H9 (cell line): ENCODE measurements at regions not wholly inside any gene's neighbourhood (a gene's known extent, or its start where the extent isn't known, plus 50 kb on each side); places are given as distances from the start of the nearest gene placed in this dataset.

Source experiments
- DNase-seq: peaks from one replicate; pipeline ENCODE4 v3.0.0-alpha.2; 2017
- H2AFZ ChIP-seq: one replicate; pipeline ENCODE4 v1.6.1; 2013; ENCODE audit warnings: mild to moderate bottlenecking, low read length, control low read depth, moderate library complexity
- H2AK5ac ChIP-seq: 2 replicates; pipeline ENCODE4 v1.6.1; 2013; ENCODE audit warnings: low read length, control low read depth, mixed read lengths; ENCODE audit not compliant: insufficient read length
- H2BK120ac ChIP-seq: one replicate; pipeline ENCODE4 v1.6.1; 2013; ENCODE audit warnings: low read depth, mild to moderate bottlenecking, low read length, control low read depth, inconsistent platforms; ENCODE audit not compliant: poor library complexity, severe bottlenecking
- H2BK12ac ChIP-seq: 2 replicates; pipeline ENCODE4 v1.6.1; 2013; ENCODE audit warnings: low read length, control low read depth, mixed read lengths, low read depth; ENCODE audit not compliant: insufficient read length
- H2BK15ac ChIP-seq: 2 replicates; pipeline ENCODE4 v1.6.1; 2013; ENCODE audit warnings: low read depth, low read length, control low read depth
- H2BK20ac ChIP-seq: one replicate; pipeline ENCODE4 v1.6.1; 2013; ENCODE audit warnings: low read depth, mild to moderate bottlenecking, low read length, control low read depth, inconsistent platforms; ENCODE audit not compliant: poor library complexity, severe bottlenecking
- H2BK5ac ChIP-seq: 2 replicates; pipeline ENCODE4 v1.6.1; 2013; ENCODE audit warnings: low read length, control low read depth, mixed read lengths; ENCODE audit not compliant: insufficient read length
- H3K14ac ChIP-seq: 2 replicates; pipeline ENCODE4 v1.6.1; 2013; ENCODE audit warnings: low read length, control low read depth; ENCODE audit not compliant: insufficient read depth
- H3K18ac ChIP-seq: 2 replicates; pipeline ENCODE4 v1.6.1; 2013; ENCODE audit warnings: low read depth, mild to moderate bottlenecking, mixed read lengths, low read length, control low read depth; ENCODE audit not compliant: insufficient read length
- H3K23ac ChIP-seq: 2 replicates; pipeline ENCODE4 v1.6.1; 2013; ENCODE audit warnings: low read length, control low read depth, mixed read lengths, low read depth; ENCODE audit not compliant: insufficient read length
- H3K23me2 ChIP-seq: 2 replicates; pipeline ENCODE4 v1.6.1; 2013; ENCODE audit warnings: low read depth, mild to moderate bottlenecking, mixed read lengths, low read length, control low read depth; ENCODE audit not compliant: insufficient read length, poor library complexity, severe bottlenecking
- H3K27ac ChIP-seq: 2 replicates; pipeline ENCODE4 v1.5.1; 2013; ENCODE audit warnings: low read length, control low read depth, mixed read lengths, low read depth; ENCODE audit not compliant: insufficient read length
- H3K27me3 ChIP-seq: 2 replicates; pipeline ENCODE4 v1.6.1; 2013; ENCODE audit warnings: low read length, control low read depth, inconsistent platforms; ENCODE audit not compliant: insufficient read depth
- H3K4ac ChIP-seq: 2 replicates; pipeline ENCODE4 v1.6.1; 2013; ENCODE audit warnings: low read depth, mild to moderate bottlenecking, control low read depth, inconsistent platforms, low read length, moderate library complexity
- H3K4me1 ChIP-seq: 2 replicates; pipeline ENCODE4 v1.6.1; 2013; ENCODE audit warnings: low read length, control low read depth, inconsistent platforms; ENCODE audit not compliant: insufficient read depth
- H3K4me2 ChIP-seq: 2 replicates; pipeline ENCODE4 v1.6.1; 2013; ENCODE audit warnings: low read length, control low read depth, mixed read lengths; ENCODE audit not compliant: insufficient read length, insufficient read depth
- H3K56ac ChIP-seq: 2 replicates; pipeline ENCODE4 v1.6.1; 2013; ENCODE audit warnings: low read depth, mild to moderate bottlenecking, mixed read lengths, low read length, control low read depth; ENCODE audit not compliant: insufficient read length
- H3K79me1 ChIP-seq: 2 replicates; pipeline ENCODE4 v1.6.1; 2013; ENCODE audit warnings: low read depth, mild to moderate bottlenecking, moderate library complexity, low read length, control low read depth, inconsistent platforms; ENCODE audit not compliant: insufficient read depth, poor library complexity, severe bottlenecking
- H3K79me2 ChIP-seq: 2 replicates; pipeline ENCODE4 v1.6.1; 2013; ENCODE audit warnings: low read length, control low read depth, inconsistent platforms; ENCODE audit not compliant: insufficient read depth
- H3K9ac ChIP-seq: 2 replicates; pipeline ENCODE4 v1.6.1; 2013; ENCODE audit warnings: low read length, control low read depth, mixed read lengths; ENCODE audit not compliant: insufficient read length; ENCODE audit errors: extremely low read depth
- H3K9me3 ChIP-seq: one replicate; pipeline ENCODE4 v1.6.1; 2013; ENCODE audit warnings: low read depth, low read length, inconsistent platforms; ENCODE audit not compliant: control insufficient read depth
- H3T11ph ChIP-seq: one replicate; pipeline ENCODE4 v1.6.1; 2013; ENCODE audit warnings: mild to moderate bottlenecking, low read length, control low read depth, inconsistent platforms
- H4K20me1 ChIP-seq: one replicate; pipeline ENCODE4 v1.6.1; 2013; ENCODE audit not compliant: control insufficient read depth, insufficient read length, insufficient read depth
- H4K5ac ChIP-seq: 2 replicates; pipeline ENCODE4 v1.6.1; 2013; ENCODE audit warnings: low read depth, mild to moderate bottlenecking, mixed read lengths, low read length, control low read depth; ENCODE audit not compliant: insufficient read length
- H4K8ac ChIP-seq: replicated peaks from 2 replicates; pipeline ENCODE4 v1.6.1; 2013; ENCODE audit warnings: low read length, control low read depth, mixed read lengths, low read depth; ENCODE audit not compliant: insufficient read length
- H4K91ac ChIP-seq: 2 replicates; pipeline ENCODE4 v1.6.1; 2013; ENCODE audit warnings: low read depth, mild to moderate bottlenecking, moderate library complexity, mixed read lengths, low read length, control low read depth; ENCODE audit not compliant: insufficient read length
- H3K27ac Mint-ChIP-seq, 3 experiments: 2 replicates in 2 of 3; 3 replicates in 1 of 3; pipeline ENCODE4 v1.8.0; 2020 to 2021; ENCODE audit warnings: mixed read lengths in 3 of 3, mild to moderate bottlenecking in 1 of 3, moderate library complexity in 1 of 3
- H3K27me3 Mint-ChIP-seq: 2 replicates; pipeline ENCODE4 v1.8.0; 2021; ENCODE audit warnings: low read depth, mild to moderate bottlenecking, moderate library complexity, mixed read lengths
- H3K36me3 Mint-ChIP-seq, 3 experiments: 2 replicates in 2 of 3; 3 replicates in 1 of 3; pipeline ENCODE4 v1.8.0; 2020 to 2021; ENCODE audit warnings: low read depth in 3 of 3, mixed read lengths in 3 of 3; ENCODE audit not compliant: insufficient read depth in 1 of 3
- H3K4me1 Mint-ChIP-seq, 2 experiments: 2 replicates each; pipeline ENCODE4 v1.8.0; 2020; ENCODE audit warnings: mixed read lengths in 2 of 2
- H3K4me3 Mint-ChIP-seq, 2 experiments: 2 replicates in 1 of 2; 3 replicates in 1 of 2; pipeline ENCODE4 v1.8.0; 2020 to 2021; ENCODE audit warnings: mild to moderate bottlenecking in 2 of 2, mixed read lengths in 2 of 2, moderate library complexity in 1 of 2
- H3K9me3 Mint-ChIP-seq, 2 experiments: 2 replicates in 1 of 2; 3 replicates in 1 of 2; pipeline ENCODE4 v1.8.0; 2020; ENCODE audit warnings: mild to moderate bottlenecking in 2 of 2, mixed read lengths in 2 of 2, moderate library complexity in 1 of 2
- WGBS: extraction: QIAGEN DNeasy Blood & Tissue Kit; methylation state at CpG from one replicate; pipeline ENCODE4 v1.1.7; 2013; ENCODE audit warnings: missing lambda C conversion rate, low lambda C conversion rate, mixed read lengths; ENCODE audit not compliant: insufficient read length; ENCODE audit errors: extremely low coverage; 5-methylcytosine and 5-hydroxymethylcytosine counted together
- TF ChIP-seq, protein P1 (sequence below): fragments of 200-600 bp; sonication (generic); conservative IDR thresholded peaks from 3 replicates; pipeline ENCODE4 v1.8.0; 2021; ENCODE audit warnings: antibody characterized with exemption, mild to moderate bottlenecking

DNA sequence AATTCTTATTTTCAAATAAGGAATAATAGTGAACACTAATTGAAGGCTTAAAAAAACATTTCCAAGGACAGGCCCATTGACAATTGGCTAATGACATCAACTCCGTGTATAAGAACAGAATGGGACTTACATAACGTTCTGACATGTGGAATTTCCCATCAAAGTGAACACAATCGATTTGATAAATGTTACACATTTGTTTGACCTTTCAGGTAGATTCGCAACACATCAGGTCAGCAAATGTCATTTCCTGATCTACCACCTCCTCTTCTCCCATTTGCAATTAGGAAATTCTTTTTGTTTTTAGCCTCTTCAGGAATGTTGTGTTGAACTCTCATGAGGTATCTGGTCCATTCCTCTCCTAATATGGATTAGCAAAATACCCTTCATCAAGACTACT lies 292.9 kb upstream of the SLC14A2 start:
- Histone ChIP-seq H4K5ac (no peak overlapping the region), H3K27me3 (no peaks in the 10 kb centered on the region), H2AK5ac (no peak overlapping the region), H3K14ac (no peak overlapping the region), H3K56ac (no peak overlapping the region), H3K4me2 (no peak overlapping the region), H2BK12ac (no peak overlapping the region), H3K18ac (no peak overlapping the region), H4K91ac (no peak overlapping the region), H2AFZ (no peak overlapping the region), H3K9me3 (no peaks in the 10 kb centered on the region), H3K79me2 (no peaks in the 10 kb centered on the region), H2BK5ac (no peak overlapping the region), H3K9ac (no peak overlapping the region), H2BK120ac (no peak overlapping the region), H3K27ac (no peak overlapping the region), H3K4me1 (no peaks in the 10 kb centered on the region; the same call in 1 of the 2 replicates), H3K79me1 (no peaks in the 10 kb centered on the region), H4K20me1 (no peaks in the 10 kb centered on the region), H3K4ac (no peak overlapping the region), H3K23me2 (no peaks in the 10 kb centered on the region), H3T11ph (no peak overlapping the region), H4K8ac (no peak overlapping the region), H2BK15ac (no peak overlapping the region), H3K23ac (no peak overlapping the region), H2BK20ac (no peak overlapping the region)
- Mint-ChIP-seq H3K36me3 (no peaks in the 10 kb centered on the region), H3K27me3 (no peaks in the 10 kb centered on the region; the same call in 1 of the 2 replicates), H3K27ac (no peak overlapping the region), H3K4me3 (no peak overlapping the region), H3K9me3 (no peaks in the 10 kb centered on the region), H3K4me1 (peaks cover 11 to 22% of the 10 kb centered on the region in 2 experiments)
- DNase-seq = no peak
- no CpG with 5 or more reads among the region's 4 CpGs for WGBS
- TF ChIP-seq, protein P1, sequence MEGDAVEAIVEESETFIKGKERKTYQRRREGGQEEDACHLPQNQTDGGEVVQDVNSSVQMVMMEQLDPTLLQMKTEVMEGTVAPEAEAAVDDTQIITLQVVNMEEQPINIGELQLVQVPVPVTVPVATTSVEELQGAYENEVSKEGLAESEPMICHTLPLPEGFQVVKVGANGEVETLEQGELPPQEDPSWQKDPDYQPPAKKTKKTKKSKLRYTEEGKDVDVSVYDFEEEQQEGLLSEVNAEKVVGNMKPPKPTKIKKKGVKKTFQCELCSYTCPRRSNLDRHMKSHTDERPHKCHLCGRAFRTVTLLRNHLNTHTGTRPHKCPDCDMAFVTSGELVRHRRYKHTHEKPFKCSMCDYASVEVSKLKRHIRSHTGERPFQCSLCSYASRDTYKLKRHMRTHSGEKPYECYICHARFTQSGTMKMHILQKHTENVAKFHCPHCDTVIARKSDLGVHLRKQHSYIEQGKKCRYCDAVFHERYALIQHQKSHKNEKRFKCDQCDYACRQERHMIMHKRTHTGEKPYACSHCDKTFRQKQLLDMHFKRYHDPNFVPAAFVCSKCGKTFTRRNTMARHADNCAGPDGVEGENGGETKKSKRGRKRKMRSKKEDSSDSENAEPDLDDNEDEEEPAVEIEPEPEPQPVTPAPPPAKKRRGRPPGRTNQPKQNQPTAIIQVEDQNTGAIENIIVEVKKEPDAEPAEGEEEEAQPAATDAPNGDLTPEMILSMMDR = no peak
